ENCODE measurements at regions not wholly inside any gene's neighbourhood (a gene's known extent, or its start where the extent isn't known, plus 50 kb on each side); places are given as distances from the start of the nearest gene placed in this dataset.

DNA sequence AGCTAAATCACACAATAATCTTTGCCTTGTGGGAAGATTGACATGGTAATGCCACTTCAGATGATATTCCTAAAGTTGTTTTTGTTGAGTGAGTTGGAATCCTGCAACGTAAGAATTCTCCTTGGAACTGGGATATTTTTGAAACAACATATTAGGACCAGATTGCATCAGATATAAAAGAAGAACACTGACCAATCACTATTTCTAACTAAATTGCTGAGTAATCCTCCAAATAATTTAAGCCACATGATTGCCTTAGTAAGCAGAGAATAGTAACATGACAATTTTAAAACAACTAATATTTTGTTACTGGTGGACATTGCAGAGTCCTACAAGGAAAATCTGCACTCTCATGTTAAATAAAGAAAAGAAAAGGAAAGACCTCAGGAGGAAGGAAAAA, 353.9 kb upstream of the LMCD1 start:
- no peaks in the 10 kb centered on the region for H3K4me1 ChIP-seq
- intact Hi-C loops (cut with DNase I; ENCODE audit: low total_unique reads), result no loop called here
- H3K27me3 ChIP-seq, result no peaks in the 10 kb centered on the region
- TF ChIP-seq, protein P1, sequence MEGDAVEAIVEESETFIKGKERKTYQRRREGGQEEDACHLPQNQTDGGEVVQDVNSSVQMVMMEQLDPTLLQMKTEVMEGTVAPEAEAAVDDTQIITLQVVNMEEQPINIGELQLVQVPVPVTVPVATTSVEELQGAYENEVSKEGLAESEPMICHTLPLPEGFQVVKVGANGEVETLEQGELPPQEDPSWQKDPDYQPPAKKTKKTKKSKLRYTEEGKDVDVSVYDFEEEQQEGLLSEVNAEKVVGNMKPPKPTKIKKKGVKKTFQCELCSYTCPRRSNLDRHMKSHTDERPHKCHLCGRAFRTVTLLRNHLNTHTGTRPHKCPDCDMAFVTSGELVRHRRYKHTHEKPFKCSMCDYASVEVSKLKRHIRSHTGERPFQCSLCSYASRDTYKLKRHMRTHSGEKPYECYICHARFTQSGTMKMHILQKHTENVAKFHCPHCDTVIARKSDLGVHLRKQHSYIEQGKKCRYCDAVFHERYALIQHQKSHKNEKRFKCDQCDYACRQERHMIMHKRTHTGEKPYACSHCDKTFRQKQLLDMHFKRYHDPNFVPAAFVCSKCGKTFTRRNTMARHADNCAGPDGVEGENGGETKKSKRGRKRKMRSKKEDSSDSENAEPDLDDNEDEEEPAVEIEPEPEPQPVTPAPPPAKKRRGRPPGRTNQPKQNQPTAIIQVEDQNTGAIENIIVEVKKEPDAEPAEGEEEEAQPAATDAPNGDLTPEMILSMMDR (IDR thresholded peaks at IDR 0.05), result no peak
- TF ChIP-seq EP300 (IDR thresholded peaks at IDR 0.05) (no peak), POLR2A (IDR thresholded peaks at IDR 0.05) (no peak), POLR2AphosphoS5 (IDR thresholded peaks at IDR 0.05) (no peak)
- 65 to 78% (median 67%) methylated on average over 1 of the region's 1 CpG for WGBS, 5 donors
- no peak overlapping the region for H3K27ac ChIP-seq
- no peaks in the 10 kb centered on the region for H3K9me3 ChIP-seq
- H3K36me3 ChIP-seq, result no peaks in the 10 kb centered on the region
- H3K4me3 ChIP-seq, result no peak overlapping the region
- no peak for DNase-seq

DNA sequence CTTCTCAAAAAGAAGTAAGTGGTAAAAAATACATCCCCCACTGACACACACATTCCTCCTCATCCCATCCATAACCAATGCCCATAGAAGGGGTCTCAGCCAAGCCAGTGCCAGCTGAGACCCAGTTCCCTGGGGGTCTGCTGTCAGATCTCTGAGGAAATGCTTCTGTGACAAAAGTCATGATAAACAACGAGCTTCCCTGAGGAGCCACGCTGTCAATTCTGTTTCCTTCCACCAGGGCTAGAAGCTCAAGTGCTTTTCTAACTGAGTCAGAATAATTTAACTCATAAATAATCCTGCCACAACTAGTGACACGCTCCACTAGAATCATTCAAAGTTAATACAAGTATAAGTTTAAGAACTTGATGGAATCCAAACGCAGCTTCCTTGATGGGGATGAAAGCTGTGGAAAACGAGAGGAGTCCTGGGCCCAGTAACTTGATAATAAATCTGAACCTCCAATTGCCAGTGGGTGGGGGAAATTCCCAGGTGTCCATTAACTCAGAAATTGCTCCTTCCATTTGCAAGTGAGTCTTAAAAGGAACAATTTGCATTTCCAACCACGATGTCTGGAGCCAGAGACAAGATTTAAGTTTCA, 348.7 kb upstream of the LMCD1 start:
- intact Hi-C loops (cut with DNase I; ENCODE audit: low total_unique reads), result no loop called here
- Histone ChIP-seq H3K27ac (no peak overlapping the region), H3K27me3 (no peaks in the 10 kb centered on the region), H3K9me3 (no peaks in the 10 kb centered on the region), H3K4me1 (no peaks in the 10 kb centered on the region), H3K4me3 (no peak overlapping the region), H3K36me3 (no peaks in the 10 kb centered on the region)
- WGBS, 5 donors, result 67 to 78% (median 74%) methylated on average over 6 of the region's 6 CpGs
- TF ChIP-seq, protein P1 (IDR thresholded peaks at IDR 0.05), result no peak
- TF ChIP-seq EP300 (IDR thresholded peaks at IDR 0.05) (no peak), POLR2AphosphoS5 (IDR thresholded peaks at IDR 0.05) (no peak), POLR2A (IDR thresholded peaks at IDR 0.05) (no peak)
- peak in 1 of 2 donors; percentile 17 for DNase-seq

DNA sequence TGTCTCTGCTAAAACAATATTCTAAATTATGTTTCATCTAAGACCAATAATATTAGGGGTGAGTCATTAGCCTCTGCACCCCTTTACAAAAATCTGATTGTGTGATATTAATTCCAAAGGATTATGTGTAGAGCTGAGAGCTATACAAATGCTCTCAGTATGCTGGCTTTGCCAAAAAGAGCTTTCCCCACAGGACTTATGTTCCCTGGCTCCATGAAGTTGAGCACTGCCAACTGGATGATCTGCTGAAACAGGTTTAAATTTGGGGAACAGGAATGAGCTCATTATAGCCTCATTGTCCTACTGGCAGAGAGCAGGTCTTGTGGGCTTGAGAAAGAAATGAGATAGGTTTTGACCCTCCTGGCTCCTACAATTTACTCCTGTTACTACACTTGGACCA, 347.8 kb upstream of the LMCD1 start:
- intact Hi-C loops (cut with DNase I; ENCODE audit: low total_unique reads), result no loop called here
- H3K36me3 ChIP-seq, result no peaks in the 10 kb centered on the region

DNA sequence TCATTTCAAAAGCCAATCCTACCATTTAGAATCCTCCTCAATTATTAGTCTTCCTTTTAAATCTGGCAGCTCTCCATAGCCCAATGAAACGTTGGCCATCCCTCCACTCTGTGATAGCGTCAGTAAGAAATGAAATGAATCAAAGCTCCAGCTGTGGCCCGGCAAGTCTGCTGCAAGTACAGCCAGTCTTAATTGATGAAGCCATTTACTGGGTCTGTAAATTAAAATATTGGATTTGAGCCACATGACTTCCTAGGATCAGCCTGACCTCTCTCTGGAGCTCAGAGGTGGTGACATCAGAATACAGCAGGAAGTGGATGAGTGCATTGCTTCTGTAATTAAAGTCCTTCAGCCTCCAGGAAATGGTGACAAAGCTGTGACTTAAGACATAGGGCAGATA, 347.0 kb upstream of the LMCD1 start:
- Histone ChIP-seq H3K27ac (no peak overlapping the region), H3K4me3 (no peak overlapping the region), H3K27me3 (no peaks in the 10 kb centered on the region), H3K36me3 (no peaks in the 10 kb centered on the region), H3K9me3 (no peaks in the 10 kb centered on the region), H3K4me1 (no peaks in the 10 kb centered on the region)
- 48 to 73% (median 64%) methylated on average over 3 of the region's 3 CpGs for WGBS, 5 donors
- intact Hi-C loops (cut with DNase I; ENCODE audit: low total_unique reads), result no loop called here
- peak in 1 of 2 donors; percentile 50 for DNase-seq
- TF ChIP-seq POLR2AphosphoS5 (IDR thresholded peaks at IDR 0.05) (no peak), POLR2A (IDR thresholded peaks at IDR 0.05) (no peak), EP300 (IDR thresholded peaks at IDR 0.05) (no peak)
- TF ChIP-seq, protein P1 (IDR thresholded peaks at IDR 0.05), result no peak

More for the DNA sequence above, 347.8 kb upstream of the LMCD1 start:
- TF ChIP-seq POLR2AphosphoS5 (IDR thresholded peaks at IDR 0.05) (no peak), POLR2A (IDR thresholded peaks at IDR 0.05) (no peak), EP300 (IDR thresholded peaks at IDR 0.05) (no peak)
- TF ChIP-seq, protein P1 (IDR thresholded peaks at IDR 0.05), result no peak
- DNase-seq, result peak in 1 of 2 donors; percentile 45
- no peak overlapping the region for H3K4me3 ChIP-seq
- H3K4me1 ChIP-seq, result no peaks in the 10 kb centered on the region
- no peak overlapping the region for H3K27ac ChIP-seq
- H3K27me3 ChIP-seq, result no peaks in the 10 kb centered on the region
- H3K9me3 ChIP-seq, result no peaks in the 10 kb centered on the region

Data from stomach (tissue), 8 donors.